GM10266 (cell line): ENCODE measurements at regions not wholly inside any gene's neighbourhood (a gene's known extent, or its start where the extent isn't known, plus 50 kb on each side); places are given as distances from the start of the nearest gene placed in this dataset.

Source experiments
- DNase-seq: peaks from one replicate; pipeline ENCODE4 v3.0.0; 2012; ENCODE audit errors: extremely low spot score
- TF ChIP-seq, protein P1 (sequence below): IDR thresholded peaks from 2 replicates; pipeline ENCODE4 v1.5.1; 2012; ENCODE audit warnings: mild to moderate bottlenecking, low read depth; ENCODE audit not compliant: control insufficient read depth, insufficient read depth; ENCODE audit errors: missing control alignments

DNA sequence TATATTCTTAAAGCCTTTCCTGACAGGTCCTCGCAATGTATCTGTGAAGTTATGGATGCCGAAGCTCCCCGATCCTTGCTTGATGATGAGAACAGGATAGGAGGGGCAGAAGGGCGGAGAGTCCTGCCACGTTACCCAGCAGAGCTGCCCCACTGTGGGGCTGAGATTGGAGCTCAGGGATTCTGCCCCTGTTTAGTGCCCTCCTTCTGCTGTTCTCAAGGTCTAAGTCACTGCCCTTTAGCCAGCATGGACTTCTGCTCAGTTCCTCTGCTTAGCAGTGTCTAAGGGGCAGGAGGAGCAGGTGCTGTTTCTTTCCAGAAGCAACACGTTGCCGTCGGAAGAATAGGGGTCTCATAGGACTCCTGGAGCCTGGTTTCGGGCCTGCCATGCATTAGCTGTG is 164.2 kb upstream of the B3GAT1 start:
- TF ChIP-seq, protein P1, sequence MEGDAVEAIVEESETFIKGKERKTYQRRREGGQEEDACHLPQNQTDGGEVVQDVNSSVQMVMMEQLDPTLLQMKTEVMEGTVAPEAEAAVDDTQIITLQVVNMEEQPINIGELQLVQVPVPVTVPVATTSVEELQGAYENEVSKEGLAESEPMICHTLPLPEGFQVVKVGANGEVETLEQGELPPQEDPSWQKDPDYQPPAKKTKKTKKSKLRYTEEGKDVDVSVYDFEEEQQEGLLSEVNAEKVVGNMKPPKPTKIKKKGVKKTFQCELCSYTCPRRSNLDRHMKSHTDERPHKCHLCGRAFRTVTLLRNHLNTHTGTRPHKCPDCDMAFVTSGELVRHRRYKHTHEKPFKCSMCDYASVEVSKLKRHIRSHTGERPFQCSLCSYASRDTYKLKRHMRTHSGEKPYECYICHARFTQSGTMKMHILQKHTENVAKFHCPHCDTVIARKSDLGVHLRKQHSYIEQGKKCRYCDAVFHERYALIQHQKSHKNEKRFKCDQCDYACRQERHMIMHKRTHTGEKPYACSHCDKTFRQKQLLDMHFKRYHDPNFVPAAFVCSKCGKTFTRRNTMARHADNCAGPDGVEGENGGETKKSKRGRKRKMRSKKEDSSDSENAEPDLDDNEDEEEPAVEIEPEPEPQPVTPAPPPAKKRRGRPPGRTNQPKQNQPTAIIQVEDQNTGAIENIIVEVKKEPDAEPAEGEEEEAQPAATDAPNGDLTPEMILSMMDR = no peak

DNA sequence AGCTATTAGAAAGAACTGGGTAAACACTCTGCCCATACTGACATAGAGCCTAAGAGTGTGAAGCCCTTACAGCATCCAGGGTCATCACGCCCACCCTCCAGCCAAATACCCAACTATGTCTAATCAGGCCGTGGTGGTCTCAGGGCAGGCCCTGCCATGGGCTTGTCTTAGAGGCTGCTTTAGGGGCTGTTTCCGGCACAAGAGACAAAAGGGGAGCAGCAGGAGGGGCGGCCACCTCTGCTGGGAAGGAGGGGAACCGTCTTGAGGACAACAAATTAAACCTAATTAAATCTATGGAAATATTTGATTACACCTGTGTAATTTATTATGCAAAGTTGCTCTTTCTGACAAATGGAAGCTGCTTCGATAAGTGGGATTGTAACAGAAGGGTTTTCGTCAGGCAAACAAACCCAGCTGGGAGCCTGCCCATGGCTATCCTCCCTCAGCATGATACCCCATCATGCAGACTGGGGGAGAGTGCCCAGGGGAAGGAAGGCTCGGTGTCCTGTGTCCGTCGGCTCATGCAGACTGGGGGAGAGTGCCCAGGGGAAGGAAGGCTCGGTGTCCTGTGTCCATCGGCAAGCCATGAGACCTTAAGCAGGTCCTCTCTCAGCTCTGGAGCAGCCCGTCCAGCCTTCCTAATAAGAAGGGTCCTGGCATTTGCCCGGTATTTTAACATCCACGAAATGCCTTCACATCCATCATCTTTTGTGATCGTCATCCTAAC is 163.6 kb upstream of the B3GAT1 start:
- TF ChIP-seq, protein P1 = no peak
- DNase-seq = no peak

More for the DNA sequence above, 164.2 kb upstream of the B3GAT1 start:
- no peak for DNase-seq

GRCh38 chr11:134574947-134575346 is 162.9 kb upstream of the B3GAT1 start:
- TF ChIP-seq, protein P1 = no peak
- no peak for DNase-seq

DNA sequence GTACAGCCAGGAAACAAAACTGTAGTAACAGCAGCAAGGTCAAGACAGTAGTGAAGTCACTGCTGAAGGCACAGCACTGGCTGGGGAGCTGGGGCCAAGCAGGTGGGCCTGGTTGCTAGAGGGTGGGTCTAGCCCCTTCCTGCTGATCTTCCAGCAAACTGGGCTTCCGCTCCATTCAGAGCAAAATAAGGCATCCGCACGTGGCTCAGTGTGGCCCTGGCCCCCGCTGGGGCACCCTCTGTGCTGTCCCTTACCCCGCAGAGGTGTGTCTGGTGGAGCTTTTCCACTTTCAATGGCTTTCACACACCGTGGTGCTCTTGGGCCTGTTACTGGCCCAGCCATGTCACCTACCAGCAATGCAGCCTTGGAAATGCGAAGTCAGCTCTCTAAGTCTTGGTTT is 162.4 kb upstream of the B3GAT1 start:
- DNase-seq = no peak
- TF ChIP-seq, protein P1 = no peak

DNA sequence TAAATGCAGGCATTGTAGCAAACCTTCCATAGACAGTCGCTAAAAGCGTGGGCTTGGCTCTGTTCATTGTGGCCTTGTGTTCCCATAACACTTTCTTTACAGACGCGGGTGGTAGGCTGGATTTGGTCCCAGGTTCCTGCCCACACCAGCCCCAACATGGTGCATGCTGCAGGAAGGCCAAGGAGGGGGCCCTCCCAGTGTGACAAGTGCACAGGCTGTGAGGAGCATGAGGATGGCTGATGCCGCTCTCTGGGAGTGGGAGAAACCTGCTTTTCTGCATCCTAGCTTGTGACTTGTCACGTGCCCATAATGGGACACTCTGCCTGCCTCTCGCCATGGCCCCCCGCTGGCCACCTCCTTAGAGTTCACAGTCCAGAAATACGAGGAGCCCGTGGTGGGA is 161.8 kb upstream of the B3GAT1 start:
- DNase-seq = no peak
- TF ChIP-seq, protein P1 = no peak

DNA sequence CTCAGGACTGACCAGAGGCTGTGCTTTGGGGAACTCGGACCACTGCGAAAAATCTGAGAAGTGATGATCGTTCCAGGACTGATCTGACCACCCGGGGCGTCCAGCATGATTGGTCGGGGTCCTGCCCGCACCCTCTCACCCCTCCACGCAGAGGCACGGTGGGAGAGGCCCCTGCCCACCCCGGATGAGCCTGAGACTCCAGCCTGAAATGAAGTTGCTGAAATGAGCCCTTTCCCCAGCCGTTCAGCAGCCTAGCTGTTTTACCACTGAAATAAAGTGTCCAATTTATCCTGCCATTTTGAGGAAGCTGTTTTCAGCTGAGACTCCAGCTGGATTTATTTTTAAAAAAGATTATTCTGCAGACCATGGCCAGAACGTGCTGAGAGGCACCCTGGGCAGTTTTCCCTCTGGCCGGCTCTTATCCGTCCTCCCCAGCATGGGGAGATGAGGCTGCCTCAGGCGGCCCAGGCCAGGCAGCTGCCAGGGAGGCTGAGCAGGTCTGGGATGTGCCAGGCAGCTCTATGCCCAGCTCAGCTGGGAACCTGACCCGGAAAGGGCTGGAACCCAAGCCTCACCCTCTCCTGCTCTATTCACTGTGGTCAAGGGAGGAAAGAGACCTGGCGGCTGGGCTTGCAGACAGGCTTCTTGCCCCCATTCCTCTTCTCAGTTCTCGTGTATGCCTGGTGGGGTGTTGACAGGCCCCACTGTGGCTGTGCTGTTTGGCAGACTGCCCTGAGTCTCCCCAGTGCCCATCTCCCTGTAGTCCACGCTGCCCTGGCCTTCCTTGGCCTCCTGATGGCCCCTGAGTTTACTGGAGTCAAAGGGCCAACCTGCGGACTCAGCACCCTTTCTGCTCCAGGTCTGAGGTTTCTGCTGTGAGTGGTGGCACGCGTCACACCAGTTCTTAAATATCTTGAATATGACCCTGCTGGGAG is 161.0 kb upstream of the B3GAT1 start:
- no peak for DNase-seq
- TF ChIP-seq, protein P1 = no peak

GRCh38 chr11:134571301-134571700 is 159.3 kb upstream of the B3GAT1 start:
- TF ChIP-seq, protein P1 = no peak
- DNase-seq = no peak
